Hepatocyte (in vitro differentiated cells): ENCODE measurements at regions not wholly inside any gene's neighbourhood (a gene's known extent, or its start where the extent isn't known, plus 50 kb on each side); places are given as distances from the start of the nearest gene placed in this dataset.

ENCODE experiments used
- CTCF ChIP-seq: fragments of 200-600 bp; sonication (generic); IDR thresholded peaks from 2 replicates; pipeline ENCODE4 v1.5.1; 2016; ENCODE audit warnings: antibody characterized with exemption, mild to moderate bottlenecking; ENCODE audit not compliant: poor library complexity
- EZH2 ChIP-seq: fragments of 200-600 bp; sonication (generic); IDR thresholded peaks from 2 replicates; pipeline ENCODE4 v1.6.1; 2016; ENCODE audit warnings: antibody characterized with exemption, mild to moderate bottlenecking, borderline replicate concordance

- TF ChIP-seq CTCF (no peak), EZH2 (no peak)
Measured at GRCh38 chr5:5787373-5787772, 364.9 kb downstream of the ICE1 start.
